ENCODE measurements at regions not wholly inside any gene's neighbourhood (a gene's known extent, or its start where the extent isn't known, plus 50 kb on each side); places are given as distances from the start of the nearest gene placed in this dataset.
A peak's percentile ranks its signal among the peaks of the same experiment; 100 is the strongest.

DNA sequence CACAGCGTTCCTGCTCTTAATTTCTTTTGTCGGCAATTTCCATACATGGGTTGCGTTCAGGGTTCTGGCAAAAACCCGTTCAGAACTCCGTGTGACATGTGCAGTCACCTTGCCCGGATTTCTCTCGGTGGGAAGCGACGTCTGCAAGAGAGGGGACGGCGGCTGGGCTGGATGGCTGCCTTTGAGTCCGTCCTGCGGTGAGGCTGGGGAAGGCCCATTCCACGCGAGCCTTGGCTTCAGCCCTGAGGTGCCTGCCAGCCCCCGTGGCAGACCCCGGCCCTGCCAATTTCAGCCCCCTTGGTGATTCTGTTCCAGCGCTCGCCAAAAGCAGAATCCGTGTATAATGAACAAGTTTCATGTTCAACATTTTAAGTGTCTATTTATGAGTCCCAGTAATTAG is 72.6 kb upstream of the TSHZ3 start:
- no peak overlapping the region for H3K27ac ChIP-seq
- no peak for ATAC-seq
- intact Hi-C loops (cut with DNase I), result no loop called here
- no peak overlapping the region for H3K4me3 ChIP-seq
- peaks cover 0 to 59% of the 10 kb centered on the region in 2 donors for H3K27me3 ChIP-seq
- H3K4me1 ChIP-seq, result no peaks in the 10 kb centered on the region
- no peaks in the 10 kb centered on the region for H3K9me3 ChIP-seq
- DNase-seq, result peak in 1 of 4 donors; percentile 76
- no peak for TF ChIP-seq CTCF (IDR thresholded peaks at IDR 0.05)
- H3K36me3 ChIP-seq, result no peaks in the 10 kb centered on the region

GRCh38 chr19:31423896-31424295 is 74.7 kb upstream of the TSHZ3 start:
- Histone ChIP-seq H3K27ac (no peak overlapping the region), H3K9me3 (no peaks in the 10 kb centered on the region), H3K36me3 (no peaks in the 10 kb centered on the region), H3K4me3 (no peak overlapping the region), H3K4me1 (no peaks in the 10 kb centered on the region), H3K27me3 (peaks cover 0 to 40% of the 10 kb centered on the region in 2 donors)
- DNase-seq, result no peak
- no peak for TF ChIP-seq CTCF (IDR thresholded peaks at IDR 0.05)
- no peak for ATAC-seq
- intact Hi-C loops (cut with DNase I), result no loop called here

DNA sequence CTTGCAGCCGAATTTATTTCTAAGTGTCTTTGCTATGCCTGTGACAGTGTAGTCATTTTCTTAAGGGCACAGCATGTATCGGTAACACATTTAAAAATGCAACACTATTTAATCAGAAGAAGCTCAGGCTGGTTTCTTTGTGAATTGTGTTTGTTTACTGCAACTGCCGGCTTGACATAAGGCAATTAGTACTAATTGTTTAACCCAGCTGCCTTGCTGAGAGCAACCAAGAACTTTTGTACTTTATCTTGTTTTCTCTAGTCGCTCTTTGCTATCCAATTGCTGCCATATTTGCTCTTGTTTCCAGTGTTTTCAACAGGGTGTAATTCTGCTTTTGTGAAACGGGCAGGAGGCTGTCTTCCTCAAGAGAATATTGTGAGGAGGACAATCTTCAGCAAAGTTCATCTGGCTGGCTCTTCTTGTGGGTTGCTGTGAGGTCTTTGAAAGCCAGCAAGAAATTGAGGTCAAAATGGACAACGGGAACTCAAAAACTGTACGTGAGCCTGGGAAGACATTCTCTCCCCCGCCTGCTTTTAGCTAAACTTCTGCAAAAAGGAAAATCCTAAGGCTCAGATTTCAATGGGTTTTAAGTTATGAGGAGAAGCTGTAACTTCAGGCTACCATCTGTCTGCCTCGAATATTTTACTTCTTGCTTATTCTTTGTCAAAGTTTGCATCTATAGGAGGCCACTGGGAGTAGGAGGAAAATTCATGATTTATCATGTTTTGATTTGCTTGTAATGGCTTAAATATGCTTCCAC is 75.8 kb upstream of the TSHZ3 start:
- no peak for DNase-seq
- H3K27me3 ChIP-seq, result peaks cover 0 to 38% of the 10 kb centered on the region in 2 donors
- intact Hi-C loops (cut with DNase I), result no loop called here
- no peaks in the 10 kb centered on the region for H3K36me3 ChIP-seq
- H3K27ac ChIP-seq, result no peak overlapping the region
- no peaks in the 10 kb centered on the region for H3K4me1 ChIP-seq
- no peak for ATAC-seq
- H3K9me3 ChIP-seq, result no peaks in the 10 kb centered on the region
- TF ChIP-seq CTCF (IDR thresholded peaks at IDR 0.05), result no peak
- H3K4me3 ChIP-seq, result no peak overlapping the region

GRCh38 chr19:31427857-31428256 is 78.6 kb upstream of the TSHZ3 start:
- Histone ChIP-seq H3K4me3 (no peak overlapping the region), H3K9me3 (no peaks in the 10 kb centered on the region), H3K27ac (no peak overlapping the region), H3K36me3 (no peaks in the 10 kb centered on the region), H3K27me3 (peaks cover 0 to 22% of the 10 kb centered on the region in 2 donors), H3K4me1 (no peaks in the 10 kb centered on the region)
- intact Hi-C loops (cut with DNase I), result no loop called here
- DNase-seq (no peak), ATAC-seq (peak; percentile 62)
- TF ChIP-seq CTCF (IDR thresholded peaks at IDR 0.05), result no peak

DNA sequence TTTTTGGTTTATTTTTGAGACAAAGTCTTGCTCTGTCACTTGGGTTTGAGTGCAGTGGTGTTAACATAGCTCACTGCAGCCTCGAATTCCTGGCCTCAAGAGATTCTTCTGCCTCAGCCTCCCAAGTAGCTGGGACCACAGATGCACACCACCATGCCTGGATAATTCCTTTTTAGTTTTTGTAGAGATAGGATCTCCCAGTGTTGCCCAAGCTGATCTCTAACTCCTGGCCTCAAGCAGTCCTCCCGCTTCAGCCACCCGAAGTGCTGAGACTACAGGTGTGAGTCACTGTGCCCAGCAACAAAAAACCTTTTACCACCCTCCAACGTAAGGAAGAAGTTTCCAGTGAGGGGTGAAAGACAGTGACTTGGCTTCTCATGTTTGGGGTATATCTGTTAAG is 81.1 kb upstream of the TSHZ3 start:
- intact Hi-C loops (cut with DNase I), result no loop called here
- Histone ChIP-seq H3K4me3 (no peak overlapping the region), H3K9me3 (peaks cover 0 to 4% of the 10 kb centered on the region in 2 donors), H3K4me1 (no peaks in the 10 kb centered on the region), H3K36me3 (no peaks in the 10 kb centered on the region), H3K27ac (no peak overlapping the region), H3K27me3 (no peaks in the 10 kb centered on the region)
- ATAC-seq (no peak), DNase-seq (no peak)
- TF ChIP-seq CTCF (IDR thresholded peaks at IDR 0.05), result no peak
